ENCODE measurements at regions not wholly inside any gene's neighbourhood (a gene's known extent, or its start where the extent isn't known, plus 50 kb on each side); places are given as distances from the start of the nearest gene placed in this dataset.

DNA sequence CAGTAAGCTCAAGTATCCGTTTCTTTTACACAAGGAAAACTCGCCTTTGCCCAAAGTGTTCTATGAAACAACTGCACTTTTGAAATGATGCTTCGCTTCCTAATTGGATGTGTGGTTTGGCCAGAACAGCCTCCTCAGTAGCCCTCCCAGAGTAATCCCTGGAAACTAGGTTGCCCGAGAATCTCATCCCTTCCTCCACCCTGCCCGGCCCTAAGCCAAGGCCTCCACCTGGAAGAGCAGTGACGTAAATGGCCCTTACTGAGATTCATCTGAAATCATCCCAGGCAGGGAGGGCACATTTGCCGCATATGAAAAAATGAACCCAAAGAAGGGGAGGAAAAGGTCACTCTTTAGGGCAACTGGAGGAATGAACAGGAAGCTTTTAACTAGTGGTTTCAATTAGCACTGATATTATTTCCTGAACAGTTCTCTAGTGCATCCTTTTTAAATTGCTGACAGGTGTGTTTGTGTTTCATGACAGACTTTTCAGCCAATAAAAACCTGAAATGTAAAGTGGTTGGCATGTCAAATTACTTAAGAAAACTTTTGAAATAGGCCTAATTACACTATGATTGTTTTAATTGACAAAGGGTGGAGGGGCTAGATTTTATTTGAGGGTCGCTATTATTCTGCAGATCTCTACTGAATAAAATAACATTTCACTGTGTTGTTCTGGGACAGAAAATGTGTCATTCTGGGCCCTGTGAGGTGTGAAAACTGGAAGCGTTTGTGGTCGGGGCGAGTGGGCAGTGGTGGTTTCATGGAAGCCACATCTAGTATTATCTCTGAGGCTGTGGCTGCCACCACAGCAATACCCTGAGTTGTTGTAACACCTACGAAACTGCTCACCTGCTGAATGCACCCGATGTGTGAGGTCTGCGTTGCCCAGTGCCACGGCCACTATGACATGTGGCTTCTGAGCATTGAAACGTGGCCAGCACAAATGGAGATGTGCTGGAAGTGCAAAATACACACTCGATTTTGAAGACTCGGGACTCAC, 112.1 kb downstream of the ZIC5 start:
- no peak for DNase-seq

DNA sequence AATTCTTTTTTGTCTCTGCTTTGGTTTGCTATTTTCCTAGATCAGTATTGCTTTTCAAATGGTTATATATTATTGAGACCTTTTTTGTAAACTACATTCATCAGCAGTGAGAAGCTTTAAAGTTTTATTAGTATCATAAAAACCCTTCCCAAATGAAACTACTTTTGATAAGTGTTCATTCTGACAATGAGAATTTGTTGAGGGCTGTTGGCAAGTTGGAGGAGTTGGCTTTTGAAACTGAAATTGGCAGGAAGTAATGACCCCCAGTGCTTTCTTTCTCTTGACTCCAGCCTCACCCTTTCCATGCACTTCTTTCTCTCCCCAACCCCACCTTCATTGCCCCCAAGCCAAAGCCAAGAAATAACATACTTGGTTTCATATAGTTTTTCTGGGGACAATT, 113.8 kb downstream of the ZIC5 start:
- no peak for DNase-seq

- no peak for DNase-seq
Observed at GRCh38 chr13:99855526-99856420, 115.8 kb downstream of the ZIC5 start.

DNA sequence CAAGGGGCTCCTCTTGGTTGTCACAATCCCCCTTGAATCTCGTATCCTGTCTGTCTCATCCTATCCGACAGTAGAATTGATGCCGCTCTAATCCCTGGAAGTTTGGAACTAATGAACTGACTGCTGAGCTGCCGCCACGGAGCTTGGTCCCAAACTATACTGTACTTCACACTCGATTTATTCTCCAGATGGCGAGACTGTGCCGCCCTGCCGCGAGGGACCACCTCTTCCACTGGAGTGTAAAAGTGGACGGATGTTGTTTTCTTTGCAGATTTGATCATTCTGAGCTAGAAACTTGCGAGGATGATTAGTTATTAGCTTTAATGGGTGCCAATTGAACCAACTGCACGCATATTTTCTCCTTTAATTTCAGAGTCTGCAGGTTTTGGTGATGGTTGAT, 117.2 kb downstream of the ZIC5 start:
- no peak for DNase-seq

GRCh38 chr13:99847318-99847750, 124.2 kb downstream of the ZIC5 start:
- DNase-seq, result no peak

GRCh38 chr13:99845161-99845874, 126.2 kb downstream of the ZIC5 start:
- no peak for DNase-seq

GRCh38 chr13:99844421-99844820, 127.1 kb downstream of the ZIC5 start:
- DNase-seq, result no peak

- no peak for DNase-seq
Observed at GRCh38 chr13:99843872-99844271, 127.7 kb downstream of the ZIC5 start.

DNA sequence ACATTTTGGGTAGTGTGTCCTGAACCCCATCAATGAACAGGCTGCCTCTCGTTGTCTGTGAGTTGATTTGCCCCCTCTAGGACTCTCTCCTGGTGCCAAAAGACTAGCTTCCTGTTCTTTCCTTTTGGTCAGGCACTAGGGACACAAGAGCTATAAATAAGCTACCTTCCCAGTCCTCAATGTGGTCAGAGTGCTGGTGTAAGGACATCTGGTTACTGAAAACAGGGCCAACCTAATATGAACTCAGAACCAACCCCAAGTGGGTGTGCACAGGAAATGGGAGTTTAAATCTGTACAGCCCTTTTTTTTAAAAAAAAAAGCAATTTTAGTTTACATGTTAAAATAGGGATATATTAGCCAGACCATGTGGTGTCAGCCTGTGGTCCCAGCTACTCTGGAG, 129.2 kb downstream of the ZIC5 start:
- no peak for DNase-seq

DNA sequence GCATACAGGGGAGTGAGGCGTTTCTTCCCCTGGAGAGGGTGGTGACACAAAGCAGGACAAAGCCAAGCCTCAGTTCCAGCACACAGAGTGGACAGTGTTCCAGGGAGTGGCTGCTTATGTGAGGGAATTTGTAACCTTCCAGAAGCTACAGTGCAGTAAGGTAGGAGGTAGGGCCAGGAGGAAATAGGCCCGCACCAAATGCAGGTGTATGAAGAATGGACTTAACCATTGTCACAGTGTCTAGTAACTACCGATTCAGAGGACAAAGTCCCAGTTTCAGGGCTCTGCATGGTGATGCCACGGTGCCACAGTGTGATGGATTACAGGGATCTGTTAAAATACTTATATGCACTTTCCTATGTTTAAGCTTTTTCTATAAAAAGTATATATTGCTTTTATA, 135.3 kb downstream of the ZIC5 start:
- DNase-seq, result no peak

GRCh38 chr13:99835442-99835841, 136.1 kb downstream of the ZIC5 start:
- no peak for DNase-seq

- no peak for DNase-seq
Observed at GRCh38 chr13:99834246-99834645, 137.3 kb downstream of the ZIC5 start.

GRCh38 chr13:99832347-99832746, 139.2 kb downstream of the ZIC5 start:
- no peak for DNase-seq

- DNase-seq, result no peak
Observed at GRCh38 chr13:99830931-99831330, 140.6 kb downstream of the ZIC5 start.

- no peak for DNase-seq
Observed at GRCh38 chr13:99829593-99830239, 141.9 kb downstream of the ZIC5 start.

DNA sequence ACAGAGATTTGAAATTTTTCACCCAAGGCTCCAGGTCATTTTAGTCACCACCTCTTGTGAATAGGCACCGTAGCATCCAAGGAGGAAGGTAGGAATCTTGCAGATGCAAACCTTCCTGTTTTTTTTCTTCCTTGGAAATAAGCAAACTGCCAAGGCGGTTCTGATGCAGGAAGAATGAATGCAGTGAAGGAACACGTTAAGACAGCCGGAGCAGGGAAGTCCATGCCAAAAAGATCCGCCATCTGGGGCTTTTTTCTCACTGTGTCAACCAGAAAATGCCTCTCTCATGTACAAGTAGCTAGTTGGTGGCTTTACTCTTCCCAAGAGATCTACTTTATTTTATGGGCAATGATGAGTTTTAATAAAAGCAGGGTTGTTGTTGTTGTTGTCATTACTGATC, 142.4 kb downstream of the ZIC5 start:
- no peak for DNase-seq

- no peak for DNase-seq
Observed at GRCh38 chr13:99828735-99829134, 142.8 kb downstream of the ZIC5 start.

- no peak for DNase-seq
Observed at GRCh38 chr13:99828123-99828522, 143.4 kb downstream of the ZIC5 start.

- DNase-seq, result no peak
Observed at GRCh38 chr13:99827011-99827772, 144.4 kb downstream of the ZIC5 start.

DNA sequence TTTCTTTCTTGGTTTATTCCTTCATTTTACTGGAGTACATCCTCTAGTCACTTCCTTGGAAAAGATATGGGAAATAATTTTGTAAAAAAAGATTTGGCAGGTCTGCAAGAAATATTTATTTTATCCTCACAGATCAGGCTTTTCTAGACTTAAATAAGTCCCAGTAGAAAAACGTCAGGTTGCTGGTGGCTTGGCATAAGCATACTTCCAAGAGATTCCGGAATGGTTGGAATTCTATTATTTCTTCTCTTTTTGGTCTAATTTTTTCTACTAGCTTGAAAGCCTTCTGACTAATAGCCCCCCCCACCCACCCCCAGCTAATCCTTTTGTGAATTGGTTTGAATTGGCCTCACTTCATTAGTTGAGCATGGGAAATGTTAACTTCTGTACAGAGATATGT, 147.6 kb downstream of the ZIC5 start:
- no peak for DNase-seq

GRCh38 chr13:99822820-99823219, 148.7 kb downstream of the ZIC5 start:
- no peak for DNase-seq

- DNase-seq, result no peak
Observed at GRCh38 chr13:99821741-99822140, 149.8 kb downstream of the ZIC5 start.

Measured in hippocampal formation (tissue), 2 donors.